ENCODE measurements at regions not wholly inside any gene's neighbourhood (a gene's known extent, or its start where the extent isn't known, plus 50 kb on each side); places are given as distances from the start of the nearest gene placed in this dataset.

GRCh38 chr12:25755136-25755970, 202.3 kb upstream of the LMNTD1 start:
- no peak for TF ChIP-seq POLR2A (IDR thresholded peaks at IDR 0.05)
- no peak for TF ChIP-seq CTCF (IDR thresholded peaks at IDR 0.05)
- no peak for TF ChIP-seq POLR2AphosphoS5 (IDR thresholded peaks at IDR 0.05)

Data from gastroesophageal sphincter (tissue), 3 donors.